Mammary epithelial cell (primary cell): ENCODE measurements at regions not wholly inside any gene's neighbourhood (a gene's known extent, or its start where the extent isn't known, plus 50 kb on each side); places are given as distances from the start of the nearest gene placed in this dataset.

Source experiments
- CTCF ChIP-seq, 2 donors: IDR thresholded peaks in 1 of 2; conservative IDR thresholded peaks in 1 of 2; 2 replicates each; pipeline ENCODE4 v1.5.1; 2011 to 2012; ENCODE audit warnings: inconsistent platforms in 2 of 2, low read length in 2 of 2, mild to moderate bottlenecking in 2 of 2, control low read depth in 1 of 2, low read depth in 1 of 2; ENCODE audit not compliant: insufficient read depth in 1 of 2; ENCODE audit errors: extremely low read depth in 1 of 2
- EZH2 ChIP-seq: IDR thresholded peaks from 2 replicates; pipeline ENCODE4 v1.6.1; 2012; ENCODE audit warnings: low read length, inconsistent platforms, borderline replicate concordance

- TF ChIP-seq EZH2, result no peak
- no peak for TF ChIP-seq CTCF (conservative IDR thresholded peaks at IDR 0.05 in 1 of 2, IDR thresholded peaks at IDR 0.05 in 1 of 2; ENCODE audit: extremely low read depth in 1 of 2, insufficient read depth in 1 of 2, low read depth in 1 of 2, low read length in 2 of 2)
These were observed 1177.4 kb upstream of the LRRTM1 start for GRCh38 chr2:81481994-81482368.
